Neural crest cell (in vitro differentiated cells): ENCODE measurements at regions not wholly inside any gene's neighbourhood (a gene's known extent, or its start where the extent isn't known, plus 50 kb on each side); places are given as distances from the start of the nearest gene placed in this dataset.

Experiments
- DNase-seq: peaks from one replicate; pipeline ENCODE4 v3.0.0; 2021; ENCODE audit warnings: low read depth, mixed read lengths, low spot score
- H3K27ac Mint-ChIP-seq: one replicate; pipeline ENCODE4 v1.8.0; 2021; ENCODE audit warnings: mild to moderate bottlenecking, mixed read lengths; ENCODE audit not compliant: unreplicated experiment
- H3K27me3 Mint-ChIP-seq: 2 replicates; pipeline ENCODE4 v1.8.0; 2021; ENCODE audit warnings: low read depth, mild to moderate bottlenecking, mixed read lengths
- H3K36me3 Mint-ChIP-seq: 2 replicates; pipeline ENCODE4 v1.8.0; 2021; ENCODE audit warnings: low read depth, mild to moderate bottlenecking, mixed read lengths
- H3K4me1 Mint-ChIP-seq: 2 replicates; pipeline ENCODE4 v1.8.0; 2021; ENCODE audit warnings: mixed read lengths
- H3K4me3 Mint-ChIP-seq: one replicate; pipeline ENCODE4 v1.8.0; 2021; ENCODE audit warnings: mild to moderate bottlenecking, mixed read lengths
- H3K9me3 Mint-ChIP-seq: 2 replicates; pipeline ENCODE4 v1.8.0; 2021; ENCODE audit warnings: mixed read lengths
- CTCF ChIP-seq: fragments of 200-600 bp; sonication (generic); conservative IDR thresholded peaks from 2 replicates; pipeline ENCODE4 v1.5.0; 2021; ENCODE audit warnings: antibody characterized with exemption, mild to moderate bottlenecking

DNA sequence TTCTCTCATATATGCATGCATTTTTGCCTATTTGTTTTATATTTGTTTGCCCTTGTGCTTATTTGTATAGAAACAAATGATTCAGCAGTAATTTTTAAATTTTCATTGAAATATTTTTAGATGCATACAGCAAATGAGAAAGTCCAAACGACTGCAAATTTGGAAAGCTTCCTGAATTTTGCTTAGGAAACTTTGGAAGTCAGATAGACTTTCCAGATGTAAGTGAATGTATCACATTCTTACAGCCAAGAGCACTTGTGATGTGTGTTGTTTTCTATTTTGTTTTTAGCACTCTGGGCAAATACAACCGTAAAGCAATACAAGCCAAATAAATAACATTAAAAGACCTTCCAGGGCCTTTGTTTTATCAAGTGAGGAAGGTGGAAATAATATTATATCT, 680.8 kb upstream of the CDH8 start:
- Mint-ChIP-seq H3K27me3 (no peaks in the 10 kb centered on the region), H3K9me3 (peaks cover 3% of the 10 kb centered on the region), H3K27ac (no peak overlapping the region), H3K4me1 (no peaks in the 10 kb centered on the region), H3K4me3 (no peak overlapping the region), H3K36me3 (no peaks in the 10 kb centered on the region)
- DNase-seq = no peak
- no peak for TF ChIP-seq CTCF

DNA sequence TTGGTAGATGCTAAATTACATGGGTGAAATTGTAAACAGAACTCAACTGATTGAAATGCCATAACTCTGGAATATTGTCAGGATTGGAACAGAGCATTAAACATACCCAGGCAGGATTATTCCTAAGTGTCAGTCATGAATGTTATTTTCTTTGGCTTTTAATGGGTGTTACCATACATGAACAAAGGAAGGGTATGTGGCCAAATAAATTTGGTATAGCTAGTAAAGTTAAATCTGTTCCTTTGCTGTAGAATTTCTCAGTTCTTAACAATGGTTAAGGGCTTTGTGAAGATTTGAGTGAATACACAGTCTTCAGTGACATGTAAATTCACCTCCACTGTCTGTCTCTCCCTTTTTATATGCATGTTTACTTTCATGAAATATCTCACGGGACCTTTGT, 679.5 kb upstream of the CDH8 start:
- H3K27ac Mint-ChIP-seq = no peak overlapping the region
- TF ChIP-seq CTCF = no peak
- H3K27me3 Mint-ChIP-seq = no peaks in the 10 kb centered on the region
- no peaks in the 10 kb centered on the region for H3K36me3 Mint-ChIP-seq
- H3K9me3 Mint-ChIP-seq = peaks cover 3% of the 10 kb centered on the region
- no peak for DNase-seq
- H3K4me3 Mint-ChIP-seq = no peak overlapping the region
- H3K4me1 Mint-ChIP-seq = no peaks in the 10 kb centered on the region

DNA sequence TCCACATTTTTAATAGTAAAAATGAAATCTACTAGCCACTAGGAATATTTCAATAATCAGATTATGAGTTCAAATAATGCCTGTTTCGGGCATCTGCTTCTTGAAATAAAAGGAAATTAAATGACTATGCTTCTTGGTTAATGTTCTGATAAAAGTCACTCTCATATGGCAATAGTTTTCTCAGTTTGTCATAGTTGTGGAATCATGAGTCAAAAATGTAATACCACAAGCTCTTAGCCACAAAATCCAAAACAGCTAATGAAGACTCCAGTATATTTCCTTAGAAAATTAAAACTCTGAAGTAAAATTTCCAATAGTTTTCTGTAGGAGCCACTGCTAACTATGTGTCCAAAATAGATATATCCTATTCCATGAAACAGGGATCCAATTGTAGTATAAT, 676.3 kb upstream of the CDH8 start:
- H3K4me1 Mint-ChIP-seq = peaks cover 6% of the 10 kb centered on the region
- DNase-seq = no peak

GRCh38 chr16:62711797-62712196, 675.6 kb upstream of the CDH8 start:
- DNase-seq = no peak
- Mint-ChIP-seq H3K27me3 (no peaks in the 10 kb centered on the region), H3K36me3 (no peaks in the 10 kb centered on the region), H3K27ac (no peak overlapping the region), H3K4me1 (peaks cover 6% of the 10 kb centered on the region), H3K4me3 (no peak overlapping the region), H3K9me3 (no peaks in the 10 kb centered on the region)
- TF ChIP-seq CTCF = no peak

More for the DNA sequence above, 676.3 kb upstream of the CDH8 start:
- Mint-ChIP-seq H3K27me3 (no peaks in the 10 kb centered on the region), H3K4me3 (no peak overlapping the region), H3K27ac (no peak overlapping the region), H3K36me3 (no peaks in the 10 kb centered on the region), H3K9me3 (no peaks in the 10 kb centered on the region)
- no peak for TF ChIP-seq CTCF

- H3K9me3 Mint-ChIP-seq = no peaks in the 10 kb centered on the region
- H3K4me1 Mint-ChIP-seq = peaks cover 6% of the 10 kb centered on the region
- no peak for TF ChIP-seq CTCF
- no peaks in the 10 kb centered on the region for H3K27me3 Mint-ChIP-seq
- H3K27ac Mint-ChIP-seq = no peak overlapping the region
- H3K4me3 Mint-ChIP-seq = no peak overlapping the region
- no peak for DNase-seq
- no peaks in the 10 kb centered on the region for H3K36me3 Mint-ChIP-seq
These were observed 673.6 kb upstream of the CDH8 start for GRCh38 chr16:62709794-62710193.

DNA sequence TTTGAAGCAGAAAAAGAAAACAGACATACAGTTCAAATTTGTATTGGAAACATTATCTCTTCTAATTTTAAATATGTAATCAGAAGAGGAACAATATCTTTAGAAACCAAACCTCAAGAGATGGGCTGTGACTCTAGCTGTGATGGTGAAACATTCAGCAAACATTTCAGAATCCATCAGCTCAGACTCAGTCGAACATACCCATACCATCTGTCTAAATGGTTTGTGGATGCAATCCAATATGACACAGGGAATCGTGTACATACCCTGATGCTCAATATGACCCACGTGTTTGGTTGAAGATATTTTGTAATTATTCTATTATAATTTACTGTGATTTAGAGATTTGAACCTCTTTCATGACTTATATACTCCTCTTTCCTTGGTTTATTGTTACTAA, 665.2 kb upstream of the CDH8 start:
- no peaks in the 10 kb centered on the region for H3K36me3 Mint-ChIP-seq
- no peak for DNase-seq
- peaks cover 7% of the 10 kb centered on the region for H3K9me3 Mint-ChIP-seq
- H3K27me3 Mint-ChIP-seq = no peaks in the 10 kb centered on the region
- H3K27ac Mint-ChIP-seq = no peak overlapping the region
- H3K4me3 Mint-ChIP-seq = no peak overlapping the region
- no peaks in the 10 kb centered on the region for H3K4me1 Mint-ChIP-seq
- no peak for TF ChIP-seq CTCF
